ENCODE measurements at regions not wholly inside any gene's neighbourhood (a gene's known extent, or its start where the extent isn't known, plus 50 kb on each side); places are given as distances from the start of the nearest gene placed in this dataset.

GRCh38 chr1:228914700-228915099 is 179.4 kb downstream of the RHOU start:
- ChIA-PET POLR2A (ENCODE audit: unreplicated experiment) (no interaction called here), CTCF (no interaction called here)
- Histone ChIP-seq H3K27me3 (ENCODE audit: insufficient read depth, low read depth) (peaks cover 40% of the 10 kb centered on the region), H3K9me3 (ENCODE audit: insufficient read depth, low read depth) (no peaks in the 10 kb centered on the region), H3K9me2 (ENCODE audit: insufficient read depth) (no peaks in the 10 kb centered on the region), H3K36me3 (ENCODE audit: low read depth) (no peaks in the 10 kb centered on the region), H3F3A (ENCODE audit: insufficient read depth, low read depth) (no peaks in the 10 kb centered on the region), H3K4me2 (no peak overlapping the region), H3K79me2 (ENCODE audit: low read depth) (no peaks in the 10 kb centered on the region), H3K4me3 (no peak overlapping the region), H4K20me1 (ENCODE audit: insufficient read depth) (no peaks in the 10 kb centered on the region), H2AFZ (no peak overlapping the region), H3K27ac (no peak overlapping the region), H3K4me1 (replicated peaks; ENCODE audit: insufficient read depth) (no peaks in the 10 kb centered on the region)
- intact Hi-C loops (cut with micrococcal nuclease; ENCODE audit: unreplicated experiment) = no loop called here
- TF ChIP-seq EZH2 (IDR thresholded peaks at IDR 0.05; ENCODE audit: low read depth) = no peak
- no peak for TF ChIP-seq CTCF (conservative IDR thresholded peaks at IDR 0.05)
- no peak for DNase-seq
- no TSS peak for BruUV-seq (replicated peaks)

GRCh38 chr1:228917342-228917741 is 182.1 kb downstream of the RHOU start:
- no peaks in the 10 kb centered on the region for H4K20me1 ChIP-seq (ENCODE audit: insufficient read depth)
- no peaks in the 10 kb centered on the region for H3K4me1 ChIP-seq (replicated peaks; ENCODE audit: insufficient read depth)
- H2AFZ ChIP-seq = no peak overlapping the region
- H3K27ac ChIP-seq = no peak overlapping the region
- POLR2A ChIA-PET (ENCODE audit: unreplicated experiment) = no interaction called here
- CTCF ChIA-PET = no interaction called here
- no peak overlapping the region for H3K4me2 ChIP-seq
- H3K79me2 ChIP-seq (ENCODE audit: low read depth) = no peaks in the 10 kb centered on the region
- no peak for DNase-seq
- BruUV-seq (replicated peaks) = no TSS peak
- H3K36me3 ChIP-seq (ENCODE audit: low read depth) = no peaks in the 10 kb centered on the region
- H3F3A ChIP-seq (ENCODE audit: insufficient read depth, low read depth) = no peaks in the 10 kb centered on the region
- no peak for TF ChIP-seq EZH2 (IDR thresholded peaks at IDR 0.05; ENCODE audit: low read depth)
- TF ChIP-seq CTCF (conservative IDR thresholded peaks at IDR 0.05) = no peak
- no peaks in the 10 kb centered on the region for H3K9me2 ChIP-seq (ENCODE audit: insufficient read depth)
- peaks cover 50% of the 10 kb centered on the region for H3K27me3 ChIP-seq (ENCODE audit: insufficient read depth, low read depth)
- intact Hi-C loops (cut with micrococcal nuclease; ENCODE audit: unreplicated experiment) = no loop called here
- no peak overlapping the region for H3K4me3 ChIP-seq
- no peaks in the 10 kb centered on the region for H3K9me3 ChIP-seq (ENCODE audit: insufficient read depth, low read depth)

- Histone ChIP-seq H3K9me3 (ENCODE audit: insufficient read depth, low read depth) (no peaks in the 10 kb centered on the region), H2AFZ (no peak overlapping the region), H3K4me1 (replicated peaks; ENCODE audit: insufficient read depth) (no peaks in the 10 kb centered on the region), H3K27me3 (ENCODE audit: insufficient read depth, low read depth) (peaks cover 50% of the 10 kb centered on the region), H3K79me2 (ENCODE audit: low read depth) (no peaks in the 10 kb centered on the region), H3K9me2 (ENCODE audit: insufficient read depth) (no peaks in the 10 kb centered on the region), H3K4me3 (no peak overlapping the region), H4K20me1 (ENCODE audit: insufficient read depth) (no peaks in the 10 kb centered on the region), H3K36me3 (ENCODE audit: low read depth) (no peaks in the 10 kb centered on the region), H3F3A (ENCODE audit: insufficient read depth, low read depth) (no peaks in the 10 kb centered on the region), H3K4me2 (no peak overlapping the region), H3K27ac (no peak overlapping the region)
- CTCF ChIA-PET = no interaction called here
- TF ChIP-seq EZH2 (IDR thresholded peaks at IDR 0.05; ENCODE audit: low read depth) (no peak), CTCF (conservative IDR thresholded peaks at IDR 0.05) (no peak)
- intact Hi-C loops (cut with micrococcal nuclease; ENCODE audit: unreplicated experiment) = no loop called here
- no peak for DNase-seq
- no TSS peak for BruUV-seq (replicated peaks)
- POLR2A ChIA-PET (ENCODE audit: unreplicated experiment) = no interaction called here
These were observed 182.5 kb downstream of the RHOU start for GRCh38 chr1:228917755-228918154.

Data from PC-9 (cell line).